Mammary epithelial cell (primary cell): ENCODE measurements at regions not wholly inside any gene's neighbourhood (a gene's known extent, or its start where the extent isn't known, plus 50 kb on each side); places are given as distances from the start of the nearest gene placed in this dataset.

Source experiments
- EZH2 ChIP-seq: IDR thresholded peaks from 2 replicates; pipeline ENCODE4 v1.6.1; 2012; ENCODE audit warnings: low read length, inconsistent platforms, borderline replicate concordance
- TF ChIP-seq, protein P1 (sequence below), 2 donors: IDR thresholded peaks in 1 of 2; conservative IDR thresholded peaks in 1 of 2; 2 replicates each; pipeline ENCODE4 v1.5.1; 2011 to 2012; ENCODE audit warnings: inconsistent platforms in 2 of 2, low read length in 2 of 2, mild to moderate bottlenecking in 2 of 2, control low read depth in 1 of 2, low read depth in 1 of 2; ENCODE audit not compliant: insufficient read depth in 1 of 2; ENCODE audit errors: extremely low read depth in 1 of 2

GRCh38 chr1:30280572-30280971, 442.8 kb downstream of the MATN1 start:
- TF ChIP-seq, protein P1, sequence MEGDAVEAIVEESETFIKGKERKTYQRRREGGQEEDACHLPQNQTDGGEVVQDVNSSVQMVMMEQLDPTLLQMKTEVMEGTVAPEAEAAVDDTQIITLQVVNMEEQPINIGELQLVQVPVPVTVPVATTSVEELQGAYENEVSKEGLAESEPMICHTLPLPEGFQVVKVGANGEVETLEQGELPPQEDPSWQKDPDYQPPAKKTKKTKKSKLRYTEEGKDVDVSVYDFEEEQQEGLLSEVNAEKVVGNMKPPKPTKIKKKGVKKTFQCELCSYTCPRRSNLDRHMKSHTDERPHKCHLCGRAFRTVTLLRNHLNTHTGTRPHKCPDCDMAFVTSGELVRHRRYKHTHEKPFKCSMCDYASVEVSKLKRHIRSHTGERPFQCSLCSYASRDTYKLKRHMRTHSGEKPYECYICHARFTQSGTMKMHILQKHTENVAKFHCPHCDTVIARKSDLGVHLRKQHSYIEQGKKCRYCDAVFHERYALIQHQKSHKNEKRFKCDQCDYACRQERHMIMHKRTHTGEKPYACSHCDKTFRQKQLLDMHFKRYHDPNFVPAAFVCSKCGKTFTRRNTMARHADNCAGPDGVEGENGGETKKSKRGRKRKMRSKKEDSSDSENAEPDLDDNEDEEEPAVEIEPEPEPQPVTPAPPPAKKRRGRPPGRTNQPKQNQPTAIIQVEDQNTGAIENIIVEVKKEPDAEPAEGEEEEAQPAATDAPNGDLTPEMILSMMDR (conservative IDR thresholded peaks at IDR 0.05 in 1 of 2, IDR thresholded peaks at IDR 0.05 in 1 of 2; ENCODE audit: extremely low read depth in 1 of 2, insufficient read depth in 1 of 2, low read depth in 1 of 2, low read length in 2 of 2) = no peak
- no peak for TF ChIP-seq EZH2
